KG1 (cell line): ENCODE measurements at regions not wholly inside any gene's neighbourhood (a gene's known extent, or its start where the extent isn't known, plus 50 kb on each side); places are given as distances from the start of the nearest gene placed in this dataset.
"Not testable (repeated sequence)": the region's sequence is repeated elsewhere in the genome, so short reads cannot be mapped to it uniquely, and the experiment has no call there.

Experiments used
- DNase-seq: peaks from one replicate; lab custom pipeline; 2025; lab: John Stamatoyannopoulos, UW

DNA sequence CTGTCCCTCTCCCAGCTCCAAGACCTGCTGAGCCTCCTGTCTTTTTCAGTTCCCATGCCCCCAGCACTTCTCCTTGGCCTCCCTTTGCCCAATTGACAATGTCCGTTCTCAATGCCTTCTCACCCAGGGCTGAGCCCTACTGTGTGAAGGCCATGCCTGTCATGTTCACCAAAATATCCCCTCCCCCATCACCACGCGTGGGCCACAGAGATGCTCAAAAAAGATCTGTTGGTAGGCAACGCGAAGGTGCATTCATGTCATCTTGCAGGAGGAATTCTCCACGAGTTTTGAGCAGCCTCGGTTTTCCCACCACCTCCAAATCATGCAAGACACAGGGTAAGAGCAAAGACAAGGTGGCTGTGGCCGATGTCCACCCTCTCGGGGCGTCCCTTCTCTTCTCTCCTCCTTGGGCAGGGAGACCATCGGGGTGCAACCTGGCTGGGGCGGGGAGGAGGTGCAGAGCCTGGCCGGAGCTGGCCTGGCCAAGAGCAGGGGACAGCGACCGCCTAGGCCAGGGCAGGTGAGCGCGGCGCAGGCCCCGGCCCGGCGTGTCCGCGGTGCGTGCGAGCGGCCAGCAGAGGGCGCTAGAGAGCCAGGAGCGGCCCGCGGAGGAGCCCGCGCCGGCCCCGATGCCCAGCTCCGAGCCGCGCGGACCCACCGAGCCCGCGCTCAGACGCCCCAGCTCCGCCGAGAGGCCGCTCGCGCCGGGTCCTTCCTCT is 56.3 kb upstream of the KRTAP5-11 start:
- DNase-seq: peak; percentile 21

- DNase-seq: not testable (repeated sequence)
These were observed 56.8 kb upstream of the KRTAP5-11 start for GRCh38 chr11:71639520-71639849.

DNA sequence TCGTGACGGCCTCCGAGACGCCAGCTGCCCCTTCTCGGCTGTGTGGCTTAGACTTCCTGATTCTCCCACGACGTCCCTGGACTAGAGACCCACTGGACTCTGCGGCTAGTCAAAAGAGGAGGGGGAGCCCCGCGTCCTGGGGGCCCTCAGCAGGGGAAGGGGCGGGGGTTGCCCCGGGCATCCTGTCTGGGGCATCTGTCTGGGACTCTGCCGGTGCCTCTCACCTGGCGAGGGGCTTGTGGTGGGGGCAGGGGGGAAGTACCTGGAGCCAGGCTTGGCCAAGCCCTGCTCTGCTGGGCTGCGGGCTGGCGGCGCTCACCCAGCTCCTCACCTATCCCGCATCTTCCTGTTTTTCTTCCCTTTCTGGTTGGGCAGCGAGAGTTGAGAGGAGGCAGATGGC is 57.2 kb upstream of the KRTAP5-11 start:
- not testable (repeated sequence) for DNase-seq

DNA sequence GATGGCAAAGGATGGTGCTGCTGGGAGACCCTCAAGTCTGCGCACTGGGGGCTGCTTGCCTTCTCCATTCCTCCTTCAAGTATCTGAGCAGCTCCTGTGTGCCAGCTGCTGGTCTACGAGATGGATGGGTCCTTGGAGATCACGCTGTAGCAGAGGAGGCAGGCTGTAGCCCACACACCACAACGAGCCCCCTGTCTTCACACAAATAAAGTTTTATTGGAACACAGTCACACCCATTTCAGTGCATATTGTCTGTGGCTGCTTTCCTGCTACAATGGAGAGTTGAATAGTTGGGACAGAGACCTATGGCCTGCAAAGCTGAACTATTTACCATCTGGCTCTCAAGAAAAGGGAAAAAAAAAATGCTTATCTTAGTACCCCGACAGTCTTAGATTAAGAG is 64.4 kb upstream of the KRTAP5-11 start:
- DNase-seq: not testable (repeated sequence)

DNA sequence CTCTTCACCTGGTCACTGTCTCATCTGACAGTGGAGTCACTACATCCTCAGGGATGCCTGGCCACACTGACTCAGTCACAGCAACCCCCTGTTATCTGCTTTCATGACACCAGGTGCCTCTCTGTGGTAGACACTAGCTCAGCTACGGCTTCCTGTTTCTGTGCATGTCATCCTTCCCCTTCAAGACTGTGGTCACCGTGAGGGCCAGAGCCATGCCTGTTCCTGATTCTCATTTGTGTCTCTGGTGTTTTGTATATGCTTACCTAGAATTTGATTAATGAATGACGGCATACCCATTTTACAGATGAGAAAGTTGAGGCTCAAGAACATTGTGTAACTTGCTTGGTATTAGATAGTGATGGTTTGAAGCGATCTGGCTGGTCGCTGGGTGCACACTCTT is 70.3 kb upstream of the KRTAP5-11 start:
- DNase-seq: peak; percentile 6

DNA sequence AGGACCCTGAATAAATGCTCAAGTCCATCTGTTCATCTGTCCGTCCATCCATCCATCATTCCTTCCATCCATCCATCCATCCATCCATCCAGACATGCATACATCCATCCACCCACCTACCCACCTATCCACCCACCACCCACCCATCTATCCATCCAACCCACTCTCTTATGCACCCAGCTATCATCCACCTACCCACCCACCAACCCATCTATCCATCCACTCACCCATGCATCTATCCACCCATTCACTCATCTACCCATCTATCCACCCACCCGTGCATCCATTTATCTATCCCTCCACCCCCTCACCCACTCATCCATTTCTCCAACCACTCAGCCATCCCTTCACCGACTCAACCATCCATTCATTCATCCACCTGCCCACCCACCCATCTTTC is 71.7 kb upstream of the KRTAP5-11 start:
- not testable (repeated sequence) for DNase-seq

DNA sequence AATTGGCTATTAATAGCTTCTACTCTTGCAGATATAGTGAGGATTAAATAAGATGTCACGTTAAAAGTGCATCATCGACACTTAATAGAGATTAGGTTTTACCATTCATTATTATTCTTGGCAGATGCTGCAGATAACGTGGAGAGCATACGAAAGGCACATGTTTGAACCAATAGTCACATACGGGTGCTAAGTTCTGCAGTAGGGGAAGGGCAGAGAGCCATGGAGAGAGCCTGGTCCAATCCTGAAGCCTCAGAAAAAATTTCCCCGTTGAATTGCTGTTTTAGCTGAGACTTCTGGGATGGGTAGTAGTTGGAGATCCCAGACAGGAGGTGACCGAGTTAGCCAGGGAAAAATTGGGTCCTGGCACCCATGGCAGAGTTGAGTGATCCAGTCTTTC is 72.4 kb upstream of the KRTAP5-11 start:
- not testable (repeated sequence) for DNase-seq

GRCh38 chr11:71656513-71656912 is 73.8 kb upstream of the KRTAP5-11 start:
- DNase-seq: not testable (repeated sequence)

DNA sequence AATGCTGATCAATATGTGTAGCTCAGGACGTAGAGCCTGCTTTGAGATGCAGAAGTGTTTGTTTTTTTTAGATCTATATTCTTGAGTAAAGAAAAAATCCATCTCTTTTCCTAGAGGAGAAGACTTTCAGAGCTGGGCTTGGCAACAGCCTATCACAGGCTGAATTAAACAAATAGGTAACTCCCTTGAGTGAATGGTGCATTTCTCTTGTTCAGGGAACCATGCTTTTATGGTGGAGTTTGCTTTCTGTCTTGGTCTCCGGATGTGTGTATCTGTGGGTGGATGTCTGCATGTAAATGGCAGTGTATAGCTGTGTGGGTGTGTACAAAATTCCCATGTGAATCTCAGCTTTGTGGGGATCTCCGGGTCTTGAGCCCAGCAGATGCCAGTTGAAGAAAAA is 82.3 kb upstream of the KRTAP5-11 start:
- DNase-seq: not testable (repeated sequence)

DNA sequence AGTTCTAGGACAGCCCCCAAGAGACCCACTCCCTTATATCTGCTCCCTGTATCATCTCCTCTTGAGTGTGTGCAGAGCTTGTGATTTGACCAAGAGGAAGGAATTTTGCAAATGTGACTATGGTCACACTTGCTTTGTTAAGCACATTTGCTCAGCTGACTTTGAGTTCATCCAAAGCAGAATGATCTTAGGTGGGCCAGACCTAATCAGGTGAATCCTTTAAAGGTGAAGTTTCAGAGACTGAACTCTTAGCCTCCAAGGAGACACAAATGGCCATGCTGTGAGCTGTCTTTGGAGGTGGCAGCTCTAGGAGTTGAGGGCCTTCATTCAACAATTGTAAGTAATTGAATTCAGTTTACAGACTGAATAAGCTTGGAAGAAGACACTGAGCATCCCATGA is 115.4 kb upstream of the KRTAP5-11 start:
- not testable (repeated sequence) for DNase-seq

DNA sequence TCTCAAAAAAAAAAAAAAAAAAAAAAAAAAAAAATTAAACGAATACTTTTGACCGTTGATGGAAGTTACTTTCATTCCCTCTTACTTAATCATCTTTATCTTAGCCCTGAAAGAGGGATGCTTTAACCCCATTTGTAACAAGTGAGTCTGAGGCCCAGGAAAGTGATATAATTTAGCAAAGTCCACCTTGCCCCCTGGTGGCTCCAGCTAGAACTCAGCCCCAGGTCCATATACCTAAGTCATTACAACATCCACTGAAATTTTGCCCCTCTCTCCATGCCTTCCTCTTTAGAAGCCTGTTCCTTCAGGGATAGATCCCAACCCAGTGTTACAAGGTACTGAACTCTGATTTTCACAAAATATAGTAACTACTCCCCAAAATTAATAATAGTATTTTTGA is 116.3 kb upstream of the KRTAP5-11 start:
- DNase-seq: not testable (repeated sequence)

GRCh38 chr11:71701435-71702291 is 119.0 kb upstream of the KRTAP5-11 start:
- not testable (repeated sequence) for DNase-seq

- not testable (repeated sequence) for DNase-seq
These were observed 122.5 kb upstream of the KRTAP5-11 start for GRCh38 chr11:71705086-71705737.

- DNase-seq: not testable (repeated sequence)
These were observed 123.2 kb upstream of the KRTAP5-11 start for GRCh38 chr11:71705738-71706432.

DNA sequence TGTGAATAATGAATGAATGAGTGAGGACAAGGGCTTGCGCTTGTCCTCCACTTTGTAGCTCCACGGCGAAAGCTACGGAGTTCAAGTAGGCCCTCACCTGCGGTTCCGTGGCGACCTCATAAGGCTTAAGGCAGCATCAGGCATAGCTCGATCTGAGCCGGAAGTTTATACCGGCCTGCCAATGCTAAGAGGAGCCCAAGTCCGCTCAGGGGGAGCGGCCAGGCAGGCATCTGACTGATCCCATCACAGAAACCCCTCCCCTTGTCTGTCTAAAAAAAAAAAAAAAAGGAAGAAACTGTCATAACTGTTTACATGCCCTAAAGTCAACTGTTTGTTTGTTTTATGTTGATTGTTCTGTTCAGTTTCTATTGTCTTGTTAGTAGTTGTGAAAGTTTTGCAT is 124.4 kb upstream of the KRTAP5-11 start:
- not testable (repeated sequence) for DNase-seq

DNA sequence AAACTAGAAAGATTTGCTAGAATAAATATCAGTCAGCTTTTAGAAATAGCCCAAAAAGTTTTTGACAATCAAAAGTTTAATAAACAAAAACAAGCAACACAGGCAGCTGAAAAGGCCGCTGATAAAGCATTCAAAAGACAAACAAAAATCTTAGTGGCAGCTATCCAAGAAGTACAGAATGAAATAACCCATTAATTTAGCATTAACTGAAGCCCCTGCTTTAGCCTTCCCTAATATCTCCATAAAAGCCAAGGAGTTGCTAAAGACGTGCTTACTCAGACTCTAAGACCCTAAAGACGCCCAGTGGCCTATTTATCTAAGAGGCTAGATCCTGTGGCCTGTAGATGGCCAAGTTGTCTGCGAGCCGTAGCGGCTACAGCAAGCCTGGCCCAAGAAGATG is 123.5 kb upstream of the DEFB108B start:
- not testable (repeated sequence) for DNase-seq

- not testable (repeated sequence) for DNase-seq
These were observed 122.8 kb upstream of the DEFB108B start for GRCh38 chr11:71710171-71710671.

- not testable (repeated sequence) for DNase-seq
These were observed 122.2 kb upstream of the DEFB108B start for GRCh38 chr11:71710701-71711385.

DNA sequence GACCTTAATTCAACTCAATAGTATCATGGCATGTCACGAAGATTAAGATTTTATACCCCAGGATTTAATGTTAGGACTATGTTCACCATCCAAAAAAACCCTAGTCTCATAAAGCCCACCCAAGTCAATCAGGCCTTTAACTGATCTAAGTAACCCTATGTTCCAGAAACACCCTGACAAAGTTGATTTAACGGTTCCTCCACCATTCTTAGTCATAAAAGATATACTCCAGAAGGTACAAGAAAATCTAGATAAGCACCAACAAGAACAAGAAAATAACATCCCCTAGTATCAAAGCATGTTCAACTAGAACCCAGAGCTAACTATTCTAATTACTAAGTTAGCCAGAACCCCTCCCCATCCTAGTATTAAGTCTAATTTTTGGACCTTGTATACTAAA is 120.7 kb upstream of the DEFB108B start:
- not testable (repeated sequence) for DNase-seq

GRCh38 chr11:71712846-71713245 is 120.2 kb upstream of the DEFB108B start:
- DNase-seq: not testable (repeated sequence)

- not testable (repeated sequence) for DNase-seq
These were observed 118.5 kb upstream of the DEFB108B start for GRCh38 chr11:71714510-71714909.
